ENCODE measurements at regions not wholly inside any gene's neighbourhood (a gene's known extent, or its start where the extent isn't known, plus 50 kb on each side); places are given as distances from the start of the nearest gene placed in this dataset.

GRCh38 chr2:18372641-18373040 lies 187.8 kb downstream of the RDH14 start:
- no peak for TF ChIP-seq CTCF (IDR thresholded peaks at IDR 0.05; ENCODE audit: borderline replicate concordance, insufficient read depth, low read depth, low read length)
- H3K4me3 ChIP-seq (ENCODE audit: low read depth, low read length): no peak overlapping the region

- TF ChIP-seq CTCF (IDR thresholded peaks at IDR 0.05; ENCODE audit: borderline replicate concordance, insufficient read depth, low read depth, low read length): no peak
- H3K4me3 ChIP-seq (ENCODE audit: low read depth, low read length): no peak overlapping the region
Measured at GRCh38 chr2:18369760-18370159, 190.7 kb downstream of the RDH14 start.

GRCh38 chr2:18368008-18368407 lies 192.4 kb downstream of the RDH14 start:
- no peak overlapping the region for H3K4me3 ChIP-seq (ENCODE audit: low read depth, low read length)
- TF ChIP-seq CTCF (IDR thresholded peaks at IDR 0.05; ENCODE audit: borderline replicate concordance, insufficient read depth, low read depth, low read length): no peak

GRCh38 chr2:18365342-18365741 lies 195.1 kb downstream of the RDH14 start:
- TF ChIP-seq CTCF (IDR thresholded peaks at IDR 0.05; ENCODE audit: borderline replicate concordance, insufficient read depth, low read depth, low read length): no peak

GRCh38 chr2:18363348-18363747 lies 197.1 kb downstream of the RDH14 start:
- TF ChIP-seq CTCF (IDR thresholded peaks at IDR 0.05; ENCODE audit: borderline replicate concordance, insufficient read depth, low read depth, low read length): no peak
- no peak overlapping the region for H3K4me3 ChIP-seq (ENCODE audit: low read depth, low read length)

More at GRCh38 chr2:18365342-18365741, 195.1 kb downstream of the RDH14 start:
- H3K4me3 ChIP-seq (ENCODE audit: low read depth, low read length): no peak overlapping the region

GRCh38 chr2:18362696-18363095 lies 197.8 kb downstream of the RDH14 start:
- no peak overlapping the region for H3K4me3 ChIP-seq (ENCODE audit: low read depth, low read length)
- TF ChIP-seq CTCF (IDR thresholded peaks at IDR 0.05; ENCODE audit: borderline replicate concordance, insufficient read depth, low read depth, low read length): no peak

- no peak overlapping the region for H3K4me3 ChIP-seq (ENCODE audit: low read depth, low read length)
- TF ChIP-seq CTCF (IDR thresholded peaks at IDR 0.05; ENCODE audit: borderline replicate concordance, insufficient read depth, low read depth, low read length): no peak
Measured at GRCh38 chr2:18357537-18357936, 202.9 kb downstream of the RDH14 start.

All from GM12875 (cell line).